AG04450 (cell line): ENCODE measurements at regions not wholly inside any gene's neighbourhood (a gene's known extent, or its start where the extent isn't known, plus 50 kb on each side); places are given as distances from the start of the nearest gene placed in this dataset.

Experiments
- CTCF ChIA-PET: fragments of 300-600, 350-600 bp; formaldehyde crosslinking; extraction: SDS; loops from one replicate; lab custom pipeline; 2022; ENCODE audit warnings: antibody characterized with exemption, inconsistent platforms; lab: Charles Lee
- POLR2A ChIA-PET: fragments of 350-600 bp; formaldehyde crosslinking; extraction: SDS; loops from one replicate; lab custom pipeline; 2021; ENCODE audit warnings: antibody characterized with exemption, inconsistent platforms; lab: Yijun Ruan, JAX
- DNase-seq: peaks from one replicate; pipeline ENCODE4 v3.0.0-alpha.2; 2011; ENCODE audit warnings: low read depth, low spot score
- H3K27ac ChIP-seq: one replicate; pipeline ENCODE4 v1.5.1; 2012; ENCODE audit warnings: low read depth, low read length, control low read depth
- H3K27me3 ChIP-seq: one replicate; pipeline ENCODE4 v1.6.0; 2012; ENCODE audit warnings: low read length; ENCODE audit not compliant: control insufficient read depth, insufficient read depth
- H3K4me3 ChIP-seq: 2 replicates; pipeline ENCODE4 v1.5.1; 2011; ENCODE audit warnings: mild to moderate bottlenecking, low read depth, low read length, control low read depth
- H3K9me3 ChIP-seq: 2 replicates; pipeline ENCODE4 v1.5.1; 2012; ENCODE audit warnings: low read length; ENCODE audit not compliant: control insufficient read depth, insufficient read depth
- TF ChIP-seq, protein P1 (sequence below): IDR thresholded peaks from 2 replicates; pipeline ENCODE4 v1.5.1; 2011; ENCODE audit warnings: low read depth, low read length, control low read depth, inconsistent platforms

DNA sequence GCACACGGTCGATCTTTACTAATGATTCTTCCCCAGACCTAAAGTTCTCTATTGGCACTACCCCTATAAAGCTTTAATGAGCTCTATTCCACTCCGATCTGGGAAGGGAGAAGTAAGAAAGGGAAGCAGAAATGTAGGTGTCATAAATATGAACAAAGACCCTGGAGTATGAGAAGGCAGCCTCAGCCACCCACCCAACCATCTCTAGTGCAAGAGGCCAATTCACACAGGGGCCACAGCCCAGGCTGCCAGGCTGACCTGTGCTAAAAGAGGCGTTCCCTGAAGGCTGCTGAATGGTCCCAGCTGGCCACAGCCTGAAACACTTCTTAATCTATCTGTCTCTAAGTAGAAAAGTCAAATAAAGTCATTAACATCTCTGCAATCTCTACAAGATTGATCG is 60.1 kb upstream of the ACTR3 start:
- Histone ChIP-seq H3K27ac (no peak overlapping the region), H3K27me3 (no peaks in the 10 kb centered on the region), H3K4me3 (no peak overlapping the region), H3K9me3 (no peaks in the 10 kb centered on the region)
- ChIA-PET POLR2A (no interaction called here), CTCF (no interaction called here)
- DNase-seq: no peak
- TF ChIP-seq, protein P1, sequence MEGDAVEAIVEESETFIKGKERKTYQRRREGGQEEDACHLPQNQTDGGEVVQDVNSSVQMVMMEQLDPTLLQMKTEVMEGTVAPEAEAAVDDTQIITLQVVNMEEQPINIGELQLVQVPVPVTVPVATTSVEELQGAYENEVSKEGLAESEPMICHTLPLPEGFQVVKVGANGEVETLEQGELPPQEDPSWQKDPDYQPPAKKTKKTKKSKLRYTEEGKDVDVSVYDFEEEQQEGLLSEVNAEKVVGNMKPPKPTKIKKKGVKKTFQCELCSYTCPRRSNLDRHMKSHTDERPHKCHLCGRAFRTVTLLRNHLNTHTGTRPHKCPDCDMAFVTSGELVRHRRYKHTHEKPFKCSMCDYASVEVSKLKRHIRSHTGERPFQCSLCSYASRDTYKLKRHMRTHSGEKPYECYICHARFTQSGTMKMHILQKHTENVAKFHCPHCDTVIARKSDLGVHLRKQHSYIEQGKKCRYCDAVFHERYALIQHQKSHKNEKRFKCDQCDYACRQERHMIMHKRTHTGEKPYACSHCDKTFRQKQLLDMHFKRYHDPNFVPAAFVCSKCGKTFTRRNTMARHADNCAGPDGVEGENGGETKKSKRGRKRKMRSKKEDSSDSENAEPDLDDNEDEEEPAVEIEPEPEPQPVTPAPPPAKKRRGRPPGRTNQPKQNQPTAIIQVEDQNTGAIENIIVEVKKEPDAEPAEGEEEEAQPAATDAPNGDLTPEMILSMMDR: no peak

DNA sequence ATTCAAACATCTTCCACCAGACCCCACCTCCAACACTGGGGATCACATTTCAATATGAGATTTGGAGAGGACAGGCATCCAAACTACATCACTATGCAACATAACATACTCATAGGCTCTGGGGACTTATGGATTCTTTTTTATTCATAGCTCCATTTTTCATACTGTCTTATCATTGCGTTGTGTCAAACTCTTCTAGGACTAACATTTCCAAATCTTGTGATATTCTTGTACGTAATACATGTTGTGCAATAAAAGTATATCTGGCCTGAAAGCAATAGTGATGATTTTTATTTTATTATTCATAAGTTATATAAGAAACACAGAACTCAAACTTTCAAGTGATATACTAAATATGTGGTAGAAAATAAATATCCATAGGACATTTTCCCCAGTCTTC is 60.6 kb upstream of the ACTR3 start:
- H3K27me3 ChIP-seq: no peaks in the 10 kb centered on the region
- no peaks in the 10 kb centered on the region for H3K9me3 ChIP-seq
- ChIA-PET CTCF (no interaction called here), POLR2A (no interaction called here)
- no peak overlapping the region for H3K4me3 ChIP-seq
- H3K27ac ChIP-seq: no peak overlapping the region
- no peak for DNase-seq
- TF ChIP-seq, protein P1: no peak

GRCh38 chr2:113828049-113828742 is 61.7 kb upstream of the ACTR3 start:
- POLR2A ChIA-PET: no interaction called here
- Histone ChIP-seq H3K9me3 (no peaks in the 10 kb centered on the region), H3K27ac (no peak overlapping the region), H3K27me3 (no peaks in the 10 kb centered on the region), H3K4me3 (no peak overlapping the region)
- CTCF ChIA-PET: no interaction called here
- DNase-seq: no peak
- TF ChIP-seq, protein P1: no peak

DNA sequence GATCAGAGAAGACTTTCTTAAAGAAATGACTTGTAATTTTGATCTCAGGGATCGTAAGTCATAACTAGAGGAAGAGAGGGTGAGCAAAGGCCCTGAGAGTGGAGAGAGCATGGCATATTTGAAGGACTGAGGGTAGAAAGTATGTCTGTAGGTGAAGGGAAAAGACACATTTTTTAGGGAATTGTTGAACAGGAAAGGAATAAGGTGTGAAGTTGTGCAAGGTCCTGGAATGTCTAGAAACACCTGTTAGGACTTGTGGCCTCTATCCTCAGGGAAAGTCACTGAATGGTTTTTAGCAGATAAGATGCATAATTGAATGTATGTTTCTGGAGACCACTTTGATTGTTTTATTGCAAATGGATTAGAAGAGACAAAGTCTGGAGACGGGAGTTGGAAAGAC is 62.5 kb upstream of the ACTR3 start:
- H3K9me3 ChIP-seq: no peaks in the 10 kb centered on the region
- H3K27me3 ChIP-seq: no peaks in the 10 kb centered on the region
- DNase-seq: no peak
- CTCF ChIA-PET: no interaction called here
- H3K4me3 ChIP-seq: no peak overlapping the region
- POLR2A ChIA-PET: no interaction called here
- TF ChIP-seq, protein P1: no peak
- H3K27ac ChIP-seq: no peak overlapping the region

GRCh38 chr2:113826346-113827285 is 63.3 kb upstream of the ACTR3 start:
- TF ChIP-seq, protein P1: no peak
- DNase-seq: no peak
- CTCF ChIA-PET: no interaction called here
- Histone ChIP-seq H3K27ac (no peak overlapping the region), H3K9me3 (no peaks in the 10 kb centered on the region), H3K27me3 (no peaks in the 10 kb centered on the region), H3K4me3 (no peak overlapping the region)
- POLR2A ChIA-PET: no interaction called here
